Ascending aorta (tissue), 2 donors: ENCODE measurements at regions not wholly inside any gene's neighbourhood (a gene's known extent, or its start where the extent isn't known, plus 50 kb on each side); places are given as distances from the start of the nearest gene placed in this dataset.

Source experiments
- DNase-seq, 2 donors: peaks; one replicate each; pipeline ENCODE4 v3.0.0-alpha.2; 2019; ENCODE audit warnings: low spot score in 2 of 2
- H3K27ac ChIP-seq, 2 donors: fragments of 200-600 bp; sonication (generic); one replicate each; pipeline ENCODE4 v1.5.1; 2016 to 2017; ENCODE audit warnings: mild to moderate bottlenecking in 1 of 2
- H3K27me3 ChIP-seq: fragments of 200-600 bp; sonication (generic); one replicate; pipeline ENCODE4 v1.5.1; 2017
- H3K36me3 ChIP-seq, 2 donors: fragments of 200-600 bp; sonication (generic); one replicate each; pipeline ENCODE4 v1.5.1; 2016
- H3K4me1 ChIP-seq, 2 donors: fragments of 200-600 bp; sonication (generic); one replicate each; pipeline ENCODE4 v1.5.1; 2016 to 2017; ENCODE audit warnings: mild to moderate bottlenecking in 1 of 2
- H3K4me3 ChIP-seq, 2 donors: fragments of 200-600 bp; sonication (generic); one replicate each; pipeline ENCODE4 v1.5.1; 2016 to 2017; ENCODE audit warnings: mild to moderate bottlenecking in 1 of 2
- H3K9me3 ChIP-seq, 2 donors: fragments of 200-600 bp; sonication (generic); one replicate each; pipeline ENCODE4 v1.5.1; 2016
- intact Hi-C: fragments of 100-400 bp; cut with DNase I; formaldehyde crosslinking; loops from one replicate; pipeline ENCODE4 v1.15.1; 2023
- TF ChIP-seq, protein P1 (sequence below), 3 experiments: fragments of 200-600 bp in 2 of 3; fragments of 450-650 bp in 1 of 3; sonication (generic) in 2 of 3; IDR thresholded peaks; one replicate each; pipeline ENCODE4 v1.5.1; 2016 to 2019; ENCODE audit warnings: antibody characterized with exemption in 3 of 3, mild to moderate bottlenecking in 1 of 3, moderate library complexity in 1 of 3

DNA sequence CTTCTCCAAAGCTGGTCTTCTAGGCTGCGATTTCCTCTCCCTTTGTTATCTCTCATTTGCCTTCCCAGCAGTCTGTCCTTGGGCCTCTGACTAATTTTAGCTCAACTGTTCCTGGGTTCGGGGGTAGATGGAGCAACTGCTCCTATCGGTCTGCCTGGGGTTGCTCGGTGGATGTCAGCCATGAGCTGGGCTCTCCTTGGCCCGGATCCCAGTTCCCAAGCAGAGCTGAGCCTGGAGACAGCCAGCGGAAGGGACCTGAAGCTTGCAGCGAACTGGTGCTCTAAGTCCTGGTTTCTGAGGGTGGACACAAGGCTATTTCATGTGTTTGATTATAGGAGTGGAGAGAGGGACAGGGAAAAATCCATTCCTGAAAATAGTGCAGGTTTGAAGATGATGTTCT, 423.0 kb downstream of the RPS6KC1 start:
- H3K27me3 ChIP-seq: no peaks in the 10 kb centered on the region
- intact Hi-C loops: no loop called here
- no peak for DNase-seq
- H3K4me3 ChIP-seq: no peak overlapping the region
- H3K4me1 ChIP-seq: no peaks in the 10 kb centered on the region
- no peaks in the 10 kb centered on the region for H3K9me3 ChIP-seq
- no peaks in the 10 kb centered on the region for H3K36me3 ChIP-seq
- H3K27ac ChIP-seq: no peak overlapping the region
- TF ChIP-seq, protein P1, sequence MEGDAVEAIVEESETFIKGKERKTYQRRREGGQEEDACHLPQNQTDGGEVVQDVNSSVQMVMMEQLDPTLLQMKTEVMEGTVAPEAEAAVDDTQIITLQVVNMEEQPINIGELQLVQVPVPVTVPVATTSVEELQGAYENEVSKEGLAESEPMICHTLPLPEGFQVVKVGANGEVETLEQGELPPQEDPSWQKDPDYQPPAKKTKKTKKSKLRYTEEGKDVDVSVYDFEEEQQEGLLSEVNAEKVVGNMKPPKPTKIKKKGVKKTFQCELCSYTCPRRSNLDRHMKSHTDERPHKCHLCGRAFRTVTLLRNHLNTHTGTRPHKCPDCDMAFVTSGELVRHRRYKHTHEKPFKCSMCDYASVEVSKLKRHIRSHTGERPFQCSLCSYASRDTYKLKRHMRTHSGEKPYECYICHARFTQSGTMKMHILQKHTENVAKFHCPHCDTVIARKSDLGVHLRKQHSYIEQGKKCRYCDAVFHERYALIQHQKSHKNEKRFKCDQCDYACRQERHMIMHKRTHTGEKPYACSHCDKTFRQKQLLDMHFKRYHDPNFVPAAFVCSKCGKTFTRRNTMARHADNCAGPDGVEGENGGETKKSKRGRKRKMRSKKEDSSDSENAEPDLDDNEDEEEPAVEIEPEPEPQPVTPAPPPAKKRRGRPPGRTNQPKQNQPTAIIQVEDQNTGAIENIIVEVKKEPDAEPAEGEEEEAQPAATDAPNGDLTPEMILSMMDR (IDR thresholded peaks at IDR 0.05): no peak

DNA sequence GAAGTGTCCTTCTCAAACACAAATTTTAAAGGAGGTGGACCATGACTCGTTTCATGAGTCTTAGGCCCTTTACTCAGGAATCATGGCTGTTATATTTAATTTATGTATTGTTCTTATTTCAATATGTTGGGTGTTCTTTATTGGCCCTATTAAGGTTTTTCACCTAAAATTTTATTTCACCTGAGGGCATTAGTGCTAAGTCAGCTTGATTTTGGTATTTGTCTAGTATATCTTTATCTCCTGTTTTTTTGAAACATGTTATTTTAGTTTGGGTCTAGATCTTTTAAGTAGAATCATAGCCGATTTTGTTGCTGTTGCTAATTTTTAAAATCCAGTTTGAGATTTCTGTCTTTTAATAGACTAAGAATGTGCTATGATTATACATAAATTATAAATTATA, 430.4 kb downstream of the RPS6KC1 start:
- H3K27me3 ChIP-seq: no peaks in the 10 kb centered on the region
- no peaks in the 10 kb centered on the region for H3K9me3 ChIP-seq
- intact Hi-C loops: no loop called here
- TF ChIP-seq, protein P1 (IDR thresholded peaks at IDR 0.05): no peak
- H3K4me1 ChIP-seq: no peaks in the 10 kb centered on the region
- H3K27ac ChIP-seq: no peak overlapping the region
- H3K4me3 ChIP-seq: no peak overlapping the region
- DNase-seq: no peak
- H3K36me3 ChIP-seq: no peaks in the 10 kb centered on the region

DNA sequence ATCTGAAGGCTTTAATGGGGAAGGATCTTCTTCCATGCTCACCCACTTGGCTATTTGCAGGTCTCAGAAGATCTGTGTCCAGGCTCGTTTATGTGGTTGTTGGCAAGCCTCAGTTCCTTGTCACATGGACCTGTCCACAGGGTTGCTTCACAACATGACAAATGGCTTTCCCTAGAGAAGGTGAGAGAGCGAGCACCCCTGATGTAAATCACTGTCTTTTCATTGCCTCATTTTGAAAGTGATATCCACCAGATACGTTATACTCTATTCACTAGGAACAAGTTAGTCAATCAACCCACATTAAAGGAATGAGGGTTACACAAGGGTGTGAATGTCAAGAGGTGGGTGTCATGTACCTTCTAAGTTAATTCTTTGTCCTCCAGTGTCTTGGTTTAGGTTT, 433.3 kb downstream of the RPS6KC1 start:
- Histone ChIP-seq H3K9me3 (no peaks in the 10 kb centered on the region), H3K27ac (no peak overlapping the region), H3K4me3 (no peak overlapping the region), H3K4me1 (no peaks in the 10 kb centered on the region), H3K36me3 (no peaks in the 10 kb centered on the region), H3K27me3 (no peaks in the 10 kb centered on the region)
- TF ChIP-seq, protein P1 (IDR thresholded peaks at IDR 0.05): no peak
- intact Hi-C loops: no loop called here
- DNase-seq: no peak

DNA sequence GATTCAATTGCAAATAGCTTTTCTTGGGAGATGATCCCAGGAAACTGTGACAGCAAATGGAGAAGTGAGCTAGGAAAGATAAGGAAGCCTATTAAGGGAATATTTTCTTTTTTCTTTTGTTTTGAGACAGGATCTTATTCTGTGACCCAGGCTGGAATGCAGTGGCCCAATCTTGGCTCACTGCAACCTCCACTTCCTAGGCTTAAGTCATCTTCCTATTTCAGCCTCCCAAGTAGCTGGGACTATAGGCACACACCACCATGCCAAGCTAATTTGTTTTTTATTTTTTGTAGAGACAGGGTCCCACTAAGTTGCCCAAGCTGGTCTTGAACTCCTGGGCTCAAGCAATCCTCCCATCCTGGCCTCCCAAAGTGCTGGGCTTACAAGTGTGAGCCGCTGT, 433.7 kb downstream of the RPS6KC1 start:
- H3K36me3 ChIP-seq: no peaks in the 10 kb centered on the region
- TF ChIP-seq, protein P1 (IDR thresholded peaks at IDR 0.05): no peak
- H3K27ac ChIP-seq: no peak overlapping the region
- H3K4me3 ChIP-seq: no peak overlapping the region
- intact Hi-C loops: no loop called here
- no peaks in the 10 kb centered on the region for H3K9me3 ChIP-seq
- no peaks in the 10 kb centered on the region for H3K27me3 ChIP-seq
- DNase-seq: no peak
- H3K4me1 ChIP-seq: no peaks in the 10 kb centered on the region

DNA sequence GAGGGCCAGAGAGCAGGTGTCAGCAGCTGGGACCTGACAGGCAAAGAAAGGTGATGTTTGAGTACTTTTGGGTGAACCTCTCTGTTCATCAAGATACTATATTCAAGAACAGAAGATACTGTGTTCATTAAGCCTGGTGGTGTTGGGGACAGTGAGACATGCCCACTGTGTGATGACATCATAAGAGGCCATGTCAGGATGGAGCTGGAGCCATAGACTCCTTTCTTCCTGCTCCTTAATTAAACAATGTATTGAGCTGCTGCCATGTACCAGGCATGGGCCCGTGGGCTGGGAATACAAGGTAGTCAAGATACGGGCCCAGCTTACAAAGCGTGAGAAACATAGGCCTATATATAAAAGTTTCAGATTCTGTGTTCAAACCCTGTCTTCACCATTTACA, 435.4 kb downstream of the RPS6KC1 start:
- intact Hi-C loops: no loop called here

DNA sequence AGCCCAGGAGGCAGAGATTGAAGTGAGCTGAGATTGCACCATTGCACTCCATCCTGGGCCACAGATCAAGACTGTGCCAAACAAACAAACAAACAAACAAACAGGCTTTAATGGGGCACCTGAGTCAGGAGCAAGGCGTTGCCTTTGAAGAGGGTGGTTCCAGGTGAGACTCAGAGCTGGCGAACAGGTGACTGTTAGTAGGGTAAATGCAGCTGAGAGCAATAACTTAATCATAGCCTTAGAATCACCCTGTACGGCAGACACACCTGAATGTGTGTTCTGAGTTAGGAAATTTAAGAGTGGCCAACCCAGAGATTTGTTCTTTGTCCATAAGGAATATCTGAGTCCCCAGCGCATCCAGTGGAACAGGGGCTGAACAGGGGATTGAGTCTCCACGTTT, 440.4 kb downstream of the RPS6KC1 start:
- no peak overlapping the region for H3K4me3 ChIP-seq
- intact Hi-C loops: no loop called here
- H3K9me3 ChIP-seq: no peaks in the 10 kb centered on the region
- no peaks in the 10 kb centered on the region for H3K4me1 ChIP-seq
- H3K27ac ChIP-seq: no peak overlapping the region
- no peaks in the 10 kb centered on the region for H3K27me3 ChIP-seq
- no peaks in the 10 kb centered on the region for H3K36me3 ChIP-seq
- TF ChIP-seq, protein P1 (IDR thresholded peaks at IDR 0.05): no peak
- no peak for DNase-seq

More for the DNA sequence above, 435.4 kb downstream of the RPS6KC1 start:
- Histone ChIP-seq H3K9me3 (no peaks in the 10 kb centered on the region), H3K4me3 (no peak overlapping the region), H3K27me3 (no peaks in the 10 kb centered on the region), H3K4me1 (no peaks in the 10 kb centered on the region), H3K27ac (no peak overlapping the region), H3K36me3 (no peaks in the 10 kb centered on the region)
- DNase-seq: no peak
- TF ChIP-seq, protein P1 (IDR thresholded peaks at IDR 0.05): no peak
